ENCODE measurements at regions not wholly inside any gene's neighbourhood (a gene's known extent, or its start where the extent isn't known, plus 50 kb on each side); places are given as distances from the start of the nearest gene placed in this dataset.

DNA sequence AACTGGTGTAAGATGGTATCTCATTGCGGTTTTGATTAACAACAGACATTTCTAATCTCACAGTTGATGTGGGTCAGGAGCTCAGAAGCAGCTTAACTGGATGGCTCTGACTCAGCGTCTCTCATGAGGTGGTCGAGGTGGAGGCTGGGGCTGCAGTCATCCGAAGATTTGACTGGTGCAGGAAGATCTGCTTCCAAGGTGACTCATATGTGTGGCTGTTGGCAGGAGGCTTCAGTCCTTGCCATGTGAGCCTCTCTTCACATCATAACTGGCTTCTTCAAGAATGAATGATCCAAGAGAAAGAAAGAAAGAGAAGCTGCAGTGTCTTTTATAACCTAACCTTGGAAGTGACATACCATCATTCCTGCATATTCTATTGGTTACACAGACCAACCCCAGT is 376.1 kb downstream of the SEC14L1 start:
- Histone ChIP-seq H3K27ac (ENCODE audit: extremely low read depth, low read depth, low read length) (no peak overlapping the region), H3K4me3 (ENCODE audit: low read depth, low read length) (no peak overlapping the region), H3K36me3 (ENCODE audit: control insufficient read depth in 2 of 2, insufficient read depth in 1 of 2, low read length in 2 of 2) (no peaks in the 10 kb centered on the region), H3K9me3 (ENCODE audit: control insufficient read depth, insufficient read depth, low read depth, low read length) (no peaks in the 10 kb centered on the region), H3K4me1 (ENCODE audit: control insufficient read depth, insufficient read depth, low read length) (no peaks in the 10 kb centered on the region)
- ChIA-PET CTCF (interaction anchor here (0.5 to 1.6 kb wide), 5 partner anchors 9 to 372 kb away, joined by 3 read pairs; no protein-coding TSS in a partner anchor), POLR2A (no interaction called here)
- TF ChIP-seq GLIS1 (tag by site-specific recombination; IDR thresholded peaks at IDR 0.05): no peak
- peak; percentile 85 for TF ChIP-seq SETDB1 (IDR thresholded peaks at IDR 0.05; ENCODE audit: insufficient read length, low read length)
- no peak for TF ChIP-seq ZNF223 (tag by site-specific recombination; IDR thresholded peaks at IDR 0.05)
- no peak for TF ChIP-seq ZBTB17 (tag by site-specific recombination; IDR thresholded peaks at IDR 0.05)
- TF ChIP-seq ZNF350 (tag by site-specific recombination; IDR thresholded peaks at IDR 0.05): peak; percentile 77; the same call in 1 of the 2 replicates
- TF ChIP-seq GLI2 (tag by site-specific recombination; IDR thresholded peaks at IDR 0.05; ENCODE audit: borderline replicate concordance, low read depth): no peak

DNA sequence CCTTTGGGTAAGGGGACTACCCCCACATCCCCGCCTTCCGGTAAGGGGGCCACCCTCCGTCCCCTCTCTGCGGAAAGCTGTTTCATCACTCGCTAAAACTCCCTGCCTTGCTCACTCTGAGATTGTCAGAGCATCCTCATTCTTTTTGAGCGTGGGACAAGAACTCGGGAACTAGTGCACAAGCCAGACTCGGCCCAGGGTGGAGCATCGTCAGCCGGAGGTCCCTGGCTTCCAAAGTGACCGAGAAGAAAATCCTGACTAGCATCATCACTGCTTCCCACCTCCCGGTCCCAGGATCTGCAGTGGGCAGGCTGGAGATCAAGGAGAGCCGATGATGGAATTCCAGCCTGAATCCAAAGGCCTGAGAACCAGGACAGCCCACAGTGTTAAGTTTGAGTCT is 380.3 kb downstream of the SEC14L1 start:
- Histone ChIP-seq H3K36me3 (ENCODE audit: control insufficient read depth in 2 of 2, insufficient read depth in 1 of 2, low read length in 2 of 2) (no peaks in the 10 kb centered on the region), H3K4me3 (ENCODE audit: low read depth, low read length) (no peak overlapping the region), H3K4me1 (ENCODE audit: control insufficient read depth, insufficient read depth, low read length) (no peaks in the 10 kb centered on the region), H3K27ac (ENCODE audit: extremely low read depth, low read depth, low read length) (no peak overlapping the region), H3K9me3 (ENCODE audit: control insufficient read depth, insufficient read depth, low read depth, low read length) (no peaks in the 10 kb centered on the region)
- ChIA-PET POLR2A (interaction anchor here (1.2 kb wide), 1 partner anchor 437 kb away, joined by 4 read pairs; the partner anchor contains the start of gene TNRC6C), CTCF (interaction anchor here (1.3 to 1.4 kb wide), 2 partner anchors 8 to 22 kb away, joined by 3 to 5 read pairs; no protein-coding TSS in a partner anchor)
- TF ChIP-seq, protein P1, sequence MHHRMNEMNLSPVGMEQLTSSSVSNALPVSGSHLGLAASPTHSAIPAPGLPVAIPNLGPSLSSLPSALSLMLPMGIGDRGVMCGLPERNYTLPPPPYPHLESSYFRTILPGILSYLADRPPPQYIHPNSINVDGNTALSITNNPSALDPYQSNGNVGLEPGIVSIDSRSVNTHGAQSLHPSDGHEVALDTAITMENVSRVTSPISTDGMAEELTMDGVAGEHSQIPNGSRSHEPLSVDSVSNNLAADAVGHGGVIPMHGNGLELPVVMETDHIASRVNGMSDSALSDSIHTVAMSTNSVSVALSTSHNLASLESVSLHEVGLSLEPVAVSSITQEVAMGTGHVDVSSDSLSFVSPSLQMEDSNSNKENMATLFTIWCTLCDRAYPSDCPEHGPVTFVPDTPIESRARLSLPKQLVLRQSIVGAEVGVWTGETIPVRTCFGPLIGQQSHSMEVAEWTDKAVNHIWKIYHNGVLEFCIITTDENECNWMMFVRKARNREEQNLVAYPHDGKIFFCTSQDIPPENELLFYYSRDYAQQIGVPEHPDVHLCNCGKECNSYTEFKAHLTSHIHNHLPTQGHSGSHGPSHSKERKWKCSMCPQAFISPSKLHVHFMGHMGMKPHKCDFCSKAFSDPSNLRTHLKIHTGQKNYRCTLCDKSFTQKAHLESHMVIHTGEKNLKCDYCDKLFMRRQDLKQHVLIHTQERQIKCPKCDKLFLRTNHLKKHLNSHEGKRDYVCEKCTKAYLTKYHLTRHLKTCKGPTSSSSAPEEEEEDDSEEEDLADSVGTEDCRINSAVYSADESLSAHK (tag by site-specific recombination; IDR thresholded peaks at IDR 0.05): no peak
- no peak for TF ChIP-seq GLIS2 (tag by site-specific recombination; IDR thresholded peaks at IDR 0.05)
- no peak for TF ChIP-seq ZNF555 (tag by site-specific recombination; conservative IDR thresholded peaks at IDR 0.05)
- TF ChIP-seq ZNF248 (tag by site-specific recombination; IDR thresholded peaks at IDR 0.05): no peak
- TF ChIP-seq, protein P2, sequence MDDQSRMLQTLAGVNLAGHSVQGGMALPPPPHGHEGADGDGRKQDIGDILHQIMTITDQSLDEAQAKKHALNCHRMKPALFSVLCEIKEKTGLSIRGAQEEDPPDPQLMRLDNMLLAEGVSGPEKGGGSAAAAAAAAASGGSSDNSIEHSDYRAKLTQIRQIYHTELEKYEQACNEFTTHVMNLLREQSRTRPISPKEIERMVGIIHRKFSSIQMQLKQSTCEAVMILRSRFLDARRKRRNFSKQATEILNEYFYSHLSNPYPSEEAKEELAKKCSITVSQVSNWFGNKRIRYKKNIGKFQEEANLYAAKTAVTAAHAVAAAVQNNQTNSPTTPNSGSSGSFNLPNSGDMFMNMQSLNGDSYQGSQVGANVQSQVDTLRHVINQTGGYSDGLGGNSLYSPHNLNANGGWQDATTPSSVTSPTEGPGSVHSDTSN (CRISPR knock-in tag; IDR thresholded peaks at IDR 0.05): no peak
- no peak for TF ChIP-seq HOXC10 (CRISPR knock-in tag; IDR thresholded peaks at IDR 0.05)
- TF ChIP-seq MEIS1 (CRISPR knock-in tag; IDR thresholded peaks at IDR 0.05; ENCODE audit: borderline replicate concordance): no peak
- no peak for TF ChIP-seq ZNF423 (tag by site-specific recombination; IDR thresholded peaks at IDR 0.05)
- TF ChIP-seq EGR2 (tag by site-specific recombination; IDR thresholded peaks at IDR 0.05; ENCODE audit: low read depth): no peak
- no peak for TF ChIP-seq ZNF23 (tag by site-specific recombination; IDR thresholded peaks at IDR 0.05; ENCODE audit: borderline replicate concordance)
- TF ChIP-seq, protein P3, sequence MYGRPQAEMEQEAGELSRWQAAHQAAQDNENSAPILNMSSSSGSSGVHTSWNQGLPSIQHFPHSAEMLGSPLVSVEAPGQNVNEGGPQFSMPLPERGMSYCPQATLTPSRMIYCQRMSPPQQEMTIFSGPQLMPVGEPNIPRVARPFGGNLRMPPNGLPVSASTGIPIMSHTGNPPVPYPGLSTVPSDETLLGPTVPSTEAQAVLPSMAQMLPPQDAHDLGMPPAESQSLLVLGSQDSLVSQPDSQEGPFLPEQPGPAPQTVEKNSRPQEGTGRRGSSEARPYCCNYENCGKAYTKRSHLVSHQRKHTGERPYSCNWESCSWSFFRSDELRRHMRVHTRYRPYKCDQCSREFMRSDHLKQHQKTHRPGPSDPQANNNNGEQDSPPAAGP (tag by site-specific recombination; IDR thresholded peaks at IDR 0.05): no peak
- TF ChIP-seq ZNF366 (tag by site-specific recombination; conservative IDR thresholded peaks at IDR 0.05): no peak
- no peak for TF ChIP-seq ZNF202 (tag by site-specific recombination; IDR thresholded peaks at IDR 0.05; ENCODE audit: borderline replicate concordance)
- no peak for TF ChIP-seq ZNF626 (tag by site-specific recombination; IDR thresholded peaks at IDR 0.05)
- TF ChIP-seq ZNF184 (tag by site-specific recombination; IDR thresholded peaks at IDR 0.05): no peak
- no peak for TF ChIP-seq ZNF426 (tag by site-specific recombination; IDR thresholded peaks at IDR 0.05)
- TF ChIP-seq ZFHX2 (tag by site-specific recombination; conservative IDR thresholded peaks at IDR 0.05): no peak
